ENCODE measurements at regions not wholly inside any gene's neighbourhood (a gene's known extent, or its start where the extent isn't known, plus 50 kb on each side); places are given as distances from the start of the nearest gene placed in this dataset.
"Not testable (repeated sequence)": the region's sequence is repeated elsewhere in the genome, so short reads cannot be mapped to it uniquely, and the experiment has no call there.

DNA sequence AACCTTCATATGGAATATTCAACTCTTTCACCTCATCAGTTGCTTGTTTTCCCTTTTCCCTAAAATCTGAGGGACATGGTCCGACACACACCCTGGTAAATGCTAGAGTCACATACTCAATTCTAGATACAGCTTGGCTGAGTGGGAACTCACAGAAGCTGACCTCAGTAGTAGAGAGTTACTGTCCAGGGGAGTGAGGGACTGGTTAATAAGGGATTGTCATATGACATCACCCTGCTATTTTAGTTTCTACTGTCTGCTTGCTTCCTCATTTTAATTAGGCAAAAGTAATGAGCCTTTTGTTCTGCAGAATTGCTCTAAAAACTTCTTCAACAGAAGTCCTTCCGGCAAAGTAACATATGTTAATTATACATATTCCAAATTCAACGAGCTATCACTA, 244.5 kb downstream of the ZIC4 start:
- no peak for FAIRE-seq
- DNase-seq (ENCODE audit: extremely low spot score, insufficient read length, low read depth): no peak

DNA sequence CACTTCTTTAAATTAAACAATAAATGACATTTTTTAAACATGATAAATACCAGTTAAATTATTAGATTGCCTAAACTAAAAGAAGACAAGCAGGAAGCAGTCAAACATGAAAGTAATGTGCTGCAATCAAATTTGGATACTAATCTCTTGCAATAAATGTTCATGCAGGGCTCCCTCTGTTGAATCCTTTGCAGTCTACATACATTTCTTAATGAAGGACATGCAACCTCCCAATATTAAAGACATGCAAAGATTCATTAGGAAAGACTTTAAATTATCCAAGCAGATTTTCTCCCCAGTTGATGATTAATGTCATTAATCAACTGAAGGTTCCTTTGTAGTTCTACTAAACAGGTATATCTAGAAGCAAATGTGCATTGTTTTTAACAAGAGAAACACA, 245.4 kb downstream of the ZIC4 start:
- DNase-seq (ENCODE audit: extremely low spot score, insufficient read length, low read depth): no peak
- FAIRE-seq: no peak

DNA sequence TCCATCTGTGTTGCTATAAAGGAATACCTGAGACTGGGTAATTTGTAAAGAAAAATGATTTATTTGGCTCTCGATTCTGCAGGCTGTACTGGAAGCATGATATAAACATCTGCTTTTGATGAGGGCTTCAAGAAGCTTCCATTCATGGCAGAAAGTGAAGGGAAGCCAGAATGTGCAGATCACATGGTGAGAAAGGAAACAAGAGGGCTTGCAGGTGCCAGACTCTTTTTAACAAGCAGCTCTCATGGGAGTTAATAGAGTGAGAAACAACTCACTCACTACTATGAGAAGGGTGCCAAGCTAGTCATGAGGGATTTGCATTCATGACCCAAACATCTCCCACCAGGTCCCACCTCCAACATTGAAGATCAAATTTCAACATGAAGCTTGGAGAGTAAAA, 247.2 kb downstream of the ZIC4 start:
- FAIRE-seq: no peak

DNA sequence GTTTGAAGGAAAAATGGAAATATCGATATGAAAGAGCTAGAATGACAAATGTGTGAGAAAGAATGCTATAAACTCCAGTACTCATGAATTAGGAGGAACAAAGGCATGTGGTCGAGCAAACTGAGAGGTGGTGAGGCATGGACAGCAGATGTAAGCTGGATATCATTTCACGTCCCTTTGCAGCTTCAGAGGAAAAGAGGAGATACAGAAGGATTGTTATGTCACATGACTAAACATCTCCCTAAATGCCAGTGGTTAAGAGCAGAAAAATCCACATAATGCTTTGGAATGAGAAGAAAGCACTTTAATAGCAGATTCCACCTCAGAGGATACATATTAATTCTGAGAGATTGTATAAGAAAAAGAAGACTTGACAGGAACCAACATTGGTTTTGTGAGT, 248.7 kb downstream of the ZIC4 start:
- no peak for FAIRE-seq

More for the DNA sequence above, 247.2 kb downstream of the ZIC4 start:
- no peak for DNase-seq (ENCODE audit: extremely low spot score, insufficient read length, low read depth)

DNA sequence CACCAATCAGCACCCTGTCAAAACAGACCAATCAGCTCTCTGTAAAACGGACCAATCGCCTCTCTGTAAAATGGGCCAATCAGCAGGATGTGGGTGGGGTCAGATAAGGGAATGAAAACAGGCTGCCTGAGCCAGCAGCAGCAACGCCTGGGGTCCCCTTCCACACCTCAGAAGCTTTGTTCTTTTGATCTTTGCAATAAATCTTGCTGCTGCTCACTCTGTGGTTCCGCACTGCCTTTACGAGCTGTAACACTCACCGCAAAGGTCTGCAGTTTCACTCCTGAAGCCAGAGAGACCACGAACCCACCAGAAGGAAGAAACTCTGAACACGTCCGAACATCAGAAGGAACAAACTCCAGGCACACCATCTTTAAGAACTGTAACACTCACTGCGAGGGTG, 251.4 kb downstream of the ZIC4 start:
- FAIRE-seq: not testable (repeated sequence)

More for the DNA sequence above, 248.7 kb downstream of the ZIC4 start:
- DNase-seq (ENCODE audit: extremely low spot score, insufficient read length, low read depth): no peak

DNA sequence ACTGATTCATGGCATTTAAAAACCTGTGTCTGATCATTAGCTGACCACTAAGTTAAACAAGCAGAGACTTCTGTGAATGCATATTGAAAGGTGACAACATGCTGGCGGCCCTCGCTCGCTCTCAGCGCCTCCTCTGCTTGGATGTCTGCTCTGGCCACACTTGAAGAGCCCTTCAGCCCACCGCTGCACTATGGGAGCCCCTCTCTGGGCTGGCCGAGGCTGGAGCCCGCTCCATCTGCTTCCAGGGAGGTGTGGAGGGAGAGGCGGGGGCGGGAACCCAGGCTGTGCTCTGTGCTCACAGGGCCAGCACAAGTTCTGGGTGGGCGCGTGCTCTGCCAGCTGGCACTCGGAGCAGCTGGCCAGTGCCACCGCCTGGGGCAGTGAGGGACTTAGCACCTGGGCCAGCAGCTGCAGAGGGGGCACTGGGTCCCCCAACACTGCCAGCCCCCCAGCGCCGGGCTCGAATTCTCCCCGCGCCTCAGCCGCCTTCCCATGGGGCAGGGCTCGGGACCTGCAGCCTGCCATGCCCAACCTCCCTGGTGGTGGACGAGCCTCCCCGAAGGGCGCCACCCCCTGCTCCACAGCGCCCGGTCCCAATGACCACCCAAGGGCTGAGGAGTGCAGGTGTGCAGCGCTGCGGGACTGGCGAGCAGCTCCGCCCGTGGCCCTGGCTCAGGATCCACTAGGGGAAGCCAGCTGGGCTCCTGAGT, 252.4 kb downstream of the ZIC4 start:
- no peak for DNase-seq (ENCODE audit: extremely low spot score, insufficient read length, low read depth)
- FAIRE-seq: no peak

More for the DNA sequence above, 251.4 kb downstream of the ZIC4 start:
- not testable (repeated sequence) for DNase-seq (ENCODE audit: extremely low spot score, insufficient read length, low read depth)

DNA sequence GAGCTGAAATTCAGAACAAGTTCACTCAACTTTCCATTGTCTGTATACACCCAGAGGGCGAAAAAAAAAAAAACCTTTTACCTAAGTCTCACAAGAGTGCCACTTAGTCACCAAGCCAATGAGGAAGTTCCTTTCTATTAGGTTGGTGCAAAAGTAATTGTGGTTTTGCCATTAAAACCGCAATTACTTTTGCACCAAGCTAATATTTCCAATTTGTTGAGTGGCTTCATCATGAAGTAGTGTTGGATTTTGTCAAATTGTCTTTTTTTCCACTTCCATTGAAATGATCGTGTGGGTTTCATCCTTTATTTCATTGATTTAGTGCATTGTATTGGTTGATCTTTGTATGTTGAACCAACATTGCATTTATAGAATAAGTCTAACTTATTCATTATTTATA, 253.9 kb downstream of the ZIC4 start:
- no peak for DNase-seq (ENCODE audit: extremely low spot score, insufficient read length, low read depth)
- FAIRE-seq: no peak

DNA sequence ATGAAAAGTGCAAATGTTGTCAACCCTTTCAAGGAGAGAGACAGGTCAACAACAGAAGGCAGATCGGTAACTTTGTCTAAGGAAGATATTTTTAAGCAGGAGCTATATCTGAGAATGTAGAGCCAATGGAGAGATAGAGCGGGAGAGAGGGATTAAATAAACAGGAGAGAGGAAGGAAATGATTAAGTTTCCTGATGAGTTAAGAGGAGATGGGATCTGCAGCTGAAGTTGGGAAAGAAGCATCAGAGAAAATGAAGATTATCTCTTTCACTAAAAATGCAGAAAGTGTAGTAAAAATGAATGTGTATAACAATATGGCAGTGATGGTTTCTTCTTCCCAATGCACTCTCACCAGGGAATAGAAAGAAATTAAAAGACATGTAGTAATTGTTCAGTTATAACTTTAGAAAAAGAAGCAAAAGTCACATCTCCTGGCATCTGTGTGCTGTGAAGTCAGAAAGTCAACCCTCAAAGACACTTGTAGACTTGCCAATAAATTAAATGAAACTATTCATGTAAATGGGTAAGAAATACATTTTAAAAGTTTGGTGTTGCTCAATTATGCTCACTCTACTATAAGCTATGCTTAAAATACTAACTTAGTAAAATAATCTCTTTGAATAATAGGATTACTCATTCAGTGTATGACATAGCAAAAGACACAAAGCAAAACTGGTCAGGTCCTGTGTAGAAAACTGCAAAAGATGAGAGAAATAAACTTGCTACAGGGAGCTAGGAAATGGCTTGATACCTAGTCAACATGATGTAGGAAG, 264.6 kb downstream of the ZIC4 start:
- FAIRE-seq (no peak), DNase-seq (ENCODE audit: extremely low spot score, insufficient read length, low read depth) (no peak)

DNA sequence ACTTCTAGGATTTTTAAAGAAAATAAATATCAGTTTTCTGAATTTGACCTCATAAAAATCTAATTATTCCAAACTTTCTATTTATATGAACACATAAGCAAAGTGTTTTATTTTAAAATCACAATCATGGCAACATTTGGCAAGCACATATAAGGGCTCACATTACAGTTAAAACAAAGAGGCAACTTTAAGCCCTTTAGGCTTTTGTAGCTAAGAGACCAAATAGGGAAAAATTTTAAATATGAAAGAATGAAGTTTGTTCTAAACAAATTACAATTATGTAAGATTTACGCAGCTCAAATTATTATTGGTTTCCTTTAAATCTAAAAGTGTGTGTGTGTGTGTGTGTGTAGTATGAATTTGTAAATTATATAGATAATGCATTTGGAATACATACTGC, 267.0 kb downstream of the ZIC4 start:
- DNase-seq (ENCODE audit: extremely low spot score, insufficient read length, low read depth) (no peak), FAIRE-seq (no peak)

DNA sequence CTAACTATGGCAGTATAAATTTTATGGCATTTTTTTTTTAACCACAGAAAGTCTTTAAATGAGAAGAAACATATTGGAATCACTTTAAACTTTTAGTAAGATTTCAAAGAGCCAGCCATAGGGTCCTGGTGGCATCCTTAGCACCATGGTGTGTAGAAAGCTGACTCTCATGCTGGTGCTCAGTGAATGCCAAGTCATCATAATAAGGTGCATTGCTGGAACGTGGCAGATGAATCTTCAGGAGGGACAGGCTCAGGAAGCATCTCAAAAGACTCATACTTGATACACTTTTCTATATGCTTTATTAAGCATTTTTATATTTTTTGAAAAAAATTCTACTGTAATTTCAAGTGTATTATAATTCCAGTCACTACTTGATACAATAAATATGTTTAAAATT, 274.2 kb downstream of the ZIC4 start:
- no peak for FAIRE-seq
- DNase-seq (ENCODE audit: extremely low spot score, insufficient read length, low read depth): no peak

DNA sequence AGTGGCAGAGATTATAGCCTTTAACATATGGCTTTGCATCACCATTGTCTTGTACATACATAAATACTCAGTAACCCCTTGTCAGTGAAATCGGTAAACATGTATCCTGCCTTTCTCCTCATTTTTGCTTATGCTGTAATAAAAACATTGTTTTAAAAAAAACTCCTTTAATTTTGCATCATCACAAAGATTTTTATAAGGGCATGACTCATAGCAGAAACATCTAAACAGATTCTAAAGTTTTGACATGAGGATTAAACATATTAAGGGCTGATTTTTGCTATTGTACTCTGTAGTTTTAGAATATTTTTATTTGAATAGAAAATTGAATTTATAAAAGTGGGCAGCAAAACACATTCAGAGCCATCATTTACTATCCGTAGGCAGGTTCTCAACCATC, 275.9 kb downstream of the ZIC4 start:
- FAIRE-seq: no peak
- no peak for DNase-seq (ENCODE audit: extremely low spot score, insufficient read length, low read depth)

DNA sequence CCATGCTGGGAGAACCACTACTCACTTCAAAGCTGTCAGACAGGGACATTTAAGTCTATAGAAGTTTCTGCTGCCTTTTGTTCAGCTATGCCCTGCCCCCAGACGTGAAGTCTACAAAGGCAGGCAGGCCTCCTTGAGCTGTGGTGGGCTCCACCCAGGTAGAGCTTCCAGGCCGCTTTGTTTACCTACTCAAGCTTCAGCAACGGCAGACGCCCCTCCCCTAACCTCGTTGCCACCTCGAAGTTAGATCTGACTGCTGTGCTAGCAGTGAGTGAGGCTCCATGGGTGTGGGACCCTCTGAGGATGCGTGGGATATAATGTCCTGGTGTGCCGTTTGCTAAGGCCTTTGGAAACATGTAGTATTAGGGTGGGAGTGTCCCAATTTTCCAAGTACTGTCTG, 276.7 kb downstream of the ZIC4 start:
- FAIRE-seq (no peak), DNase-seq (ENCODE audit: extremely low spot score, insufficient read length, low read depth) (no peak)

DNA sequence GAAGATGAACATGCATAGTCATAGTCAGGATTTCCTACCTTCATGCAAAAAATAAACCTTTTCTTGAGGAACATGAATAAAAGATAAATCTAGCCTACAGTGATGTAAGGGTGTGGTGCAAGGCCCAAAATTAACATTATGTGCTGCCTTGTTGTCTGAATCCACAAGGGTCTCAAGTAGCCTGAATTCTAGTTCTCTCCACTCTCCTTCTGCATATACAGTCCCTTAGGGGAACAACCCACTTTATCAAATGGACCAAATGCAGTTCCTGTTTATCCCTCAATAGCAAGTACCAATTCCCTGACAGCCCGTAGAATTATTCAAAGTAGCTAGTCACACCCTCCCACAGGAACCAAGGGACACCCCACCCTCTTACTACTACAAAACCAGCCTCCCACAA, 284.0 kb downstream of the ZIC4 start:
- DNase-seq (ENCODE audit: extremely low spot score, insufficient read length, low read depth) (no peak), FAIRE-seq (no peak)

DNA sequence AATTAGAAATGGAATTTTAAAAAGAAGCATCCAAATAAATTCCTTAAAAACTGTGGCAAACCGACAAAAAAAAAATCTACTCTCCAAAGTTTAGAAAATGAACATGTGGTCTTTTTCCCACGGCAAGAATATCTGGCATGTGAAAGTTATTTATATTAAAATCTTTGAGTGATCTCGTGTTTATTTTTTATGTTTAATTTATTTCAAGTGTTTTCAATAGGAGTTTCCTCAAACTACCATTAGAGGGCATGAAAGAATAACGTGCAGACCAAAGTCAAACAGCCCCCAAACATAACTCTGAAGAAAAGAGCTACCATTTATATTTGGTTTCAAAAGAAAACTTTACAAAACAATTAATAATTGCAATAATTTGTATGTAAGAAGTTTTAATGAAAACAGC, 286.4 kb downstream of the ZIC4 start:
- no peak for FAIRE-seq
- no peak for DNase-seq (ENCODE audit: extremely low spot score, insufficient read length, low read depth)

DNA sequence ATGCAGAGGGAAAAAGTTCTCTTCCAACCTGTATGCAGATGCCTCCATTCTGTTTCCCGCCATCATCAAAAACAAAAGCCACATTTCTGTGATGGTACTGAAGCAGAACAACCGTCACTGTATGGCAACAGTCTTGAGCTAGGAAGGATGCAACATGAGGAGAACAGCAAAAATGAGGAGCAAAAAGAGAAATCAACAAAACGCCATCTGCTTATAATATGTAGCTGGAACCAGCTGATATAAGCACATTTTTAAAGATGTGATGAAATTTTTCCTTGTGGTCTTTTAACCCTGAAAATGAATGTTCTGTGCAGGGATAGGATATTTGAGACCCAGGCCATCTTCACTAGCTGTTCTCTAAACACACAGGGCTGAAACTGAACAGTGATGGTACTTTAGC, 287.0 kb downstream of the ZIC4 start:
- DNase-seq (ENCODE audit: extremely low spot score, insufficient read length, low read depth): no peak
- no peak for FAIRE-seq

DNA sequence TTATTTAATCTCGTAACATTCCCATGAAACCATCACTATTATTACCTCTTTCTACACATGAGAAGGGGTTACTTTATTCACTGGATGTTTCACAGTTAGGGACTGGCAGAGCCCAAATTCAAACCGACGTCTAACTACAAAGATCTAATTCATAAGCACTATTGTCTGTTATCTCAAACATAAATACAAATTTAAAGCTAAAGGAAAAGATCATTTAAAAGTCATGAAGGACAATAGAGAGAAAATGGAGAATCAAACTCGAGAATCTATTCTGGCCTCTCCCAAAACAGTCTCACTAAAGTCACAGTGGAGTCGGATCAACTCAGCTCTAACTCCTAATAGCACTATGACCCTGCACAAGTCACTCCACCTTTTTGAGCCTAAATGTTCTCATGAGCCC, 287.7 kb downstream of the ZIC4 start:
- DNase-seq (ENCODE audit: extremely low spot score, insufficient read length, low read depth) (no peak), FAIRE-seq (no peak)

DNA sequence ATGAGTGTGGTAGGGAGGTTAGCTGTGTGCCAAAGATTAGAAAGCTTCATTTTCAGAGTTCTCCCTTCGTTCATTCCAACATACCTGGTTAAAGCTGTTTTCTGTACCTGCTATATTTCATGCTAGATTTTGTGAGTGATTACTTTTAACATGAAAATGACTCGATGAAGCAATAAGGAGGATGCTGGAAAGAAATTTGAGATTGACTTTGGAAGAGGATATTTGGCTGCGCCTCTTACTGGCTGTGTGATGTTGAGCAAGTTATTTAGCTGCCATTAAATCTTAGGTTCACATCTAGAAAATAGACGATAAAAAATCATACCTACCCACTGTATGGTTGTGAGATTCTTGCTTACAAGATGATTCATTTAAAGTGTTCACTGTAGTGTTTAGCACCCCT, 288.7 kb downstream of the ZIC4 start:
- no peak for DNase-seq (ENCODE audit: extremely low spot score, insufficient read length, low read depth)
- FAIRE-seq: no peak

DNA sequence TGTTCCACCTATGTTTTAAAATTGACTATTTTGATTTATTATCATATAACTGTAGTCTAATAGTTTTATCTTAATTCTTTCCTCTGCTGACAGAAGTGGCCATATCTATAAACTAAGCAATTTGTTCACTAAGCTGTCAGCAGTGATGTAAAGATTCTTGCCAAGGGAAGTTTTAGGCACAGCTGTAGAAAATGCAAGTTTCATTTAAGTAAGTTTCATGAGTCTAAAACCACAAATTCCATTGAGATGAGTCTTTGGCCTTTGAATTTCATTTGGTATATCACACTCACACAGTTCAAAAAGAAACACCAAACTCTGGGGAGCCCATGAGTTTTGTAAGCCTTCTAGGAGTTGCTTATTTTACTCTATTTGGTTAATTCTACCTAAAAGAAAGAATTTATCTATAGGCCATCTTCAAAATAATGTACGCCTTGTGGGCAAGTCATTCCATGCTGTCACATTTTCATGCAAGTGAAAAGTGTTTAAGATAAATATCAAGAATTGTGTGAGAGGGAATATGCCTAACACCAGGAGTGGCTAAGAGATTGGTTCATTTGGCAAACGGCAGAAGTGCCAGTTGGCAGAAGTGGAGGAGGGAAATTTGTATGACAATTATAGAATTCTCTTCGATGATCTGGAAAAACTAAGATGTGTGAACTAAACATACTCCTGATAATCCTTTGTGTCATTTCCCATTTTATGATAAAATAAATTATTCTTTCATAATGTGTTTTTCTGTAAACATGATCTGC, 292.9 kb downstream of the ZIC4 start:
- no peak for DNase-seq (ENCODE audit: extremely low spot score, insufficient read length, low read depth)

DNA sequence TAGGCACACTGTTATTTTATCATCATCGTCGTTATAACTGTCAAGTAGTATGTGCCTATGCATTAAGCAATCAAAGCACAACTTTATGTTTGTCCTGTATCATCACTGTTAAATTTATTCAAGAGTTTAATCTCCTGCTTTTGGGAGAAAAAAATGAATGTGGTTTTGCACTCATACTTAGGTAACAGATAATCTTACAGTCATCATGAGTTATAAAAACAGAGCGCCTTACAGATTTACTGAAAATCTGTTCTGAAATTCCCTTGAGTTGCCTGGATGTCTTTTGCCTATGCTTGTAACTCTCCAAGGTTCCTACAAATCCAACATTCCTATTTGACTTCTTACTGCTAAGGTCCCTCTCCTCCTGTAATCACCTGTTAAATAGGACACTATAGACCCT, 307.3 kb downstream of the ZIC4 start:
- no peak for DNase-seq (ENCODE audit: extremely low spot score, insufficient read length, low read depth)
- no peak for FAIRE-seq

More for the DNA sequence above, 292.9 kb downstream of the ZIC4 start:
- FAIRE-seq: no peak

DNA sequence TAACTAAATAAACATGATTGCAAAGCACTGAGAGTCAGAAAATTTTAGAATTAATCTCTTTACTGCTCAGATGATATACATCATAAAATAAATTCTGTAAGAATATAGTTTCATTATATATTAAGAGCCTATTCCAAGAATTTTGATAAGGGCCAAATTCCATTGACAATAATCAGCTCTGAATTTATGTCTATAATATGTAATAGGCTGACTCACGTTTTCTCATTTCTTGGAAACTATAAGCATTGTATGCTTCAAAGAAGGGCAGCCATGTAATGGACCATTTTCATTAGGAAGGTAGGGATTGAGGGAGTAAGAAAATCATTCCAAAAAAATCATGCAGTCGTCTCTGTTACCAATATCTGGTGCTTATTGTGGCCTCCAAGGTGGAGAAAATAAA, 315.9 kb downstream of the ZIC4 start:
- no peak for FAIRE-seq
- no peak for DNase-seq (ENCODE audit: extremely low spot score, insufficient read length, low read depth)

DNA sequence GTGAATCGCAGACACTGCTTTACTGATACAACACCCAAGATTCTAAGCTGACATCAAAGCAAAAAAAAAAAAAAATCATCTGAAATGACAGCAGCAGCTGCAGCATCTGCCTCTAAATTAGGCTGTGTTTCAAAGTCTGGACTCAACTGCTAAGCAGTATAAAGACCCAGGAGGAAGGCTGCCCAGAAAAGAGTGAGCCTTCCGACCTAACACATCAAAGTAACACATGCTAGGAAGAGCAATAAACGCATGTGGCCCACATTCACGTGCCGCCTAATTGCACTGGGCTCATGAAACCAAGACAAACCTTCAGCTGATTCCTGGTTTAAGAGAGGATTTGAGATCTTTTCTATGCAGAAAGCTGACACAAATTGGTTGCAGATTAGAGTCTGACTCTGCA, 317.1 kb downstream of the ZIC4 start:
- FAIRE-seq (no peak), DNase-seq (ENCODE audit: extremely low spot score, insufficient read length, low read depth) (no peak)

Measured in GM18507 (cell line).